AG04450 (cell line): ENCODE measurements at regions not wholly inside any gene's neighbourhood (a gene's known extent, or its start where the extent isn't known, plus 50 kb on each side); places are given as distances from the start of the nearest gene placed in this dataset.

Source experiments
- CTCF ChIA-PET: fragments of 300-600, 350-600 bp; formaldehyde crosslinking; extraction: SDS; loops from one replicate; lab custom pipeline; 2022; ENCODE audit warnings: antibody characterized with exemption, inconsistent platforms; lab: Charles Lee
- POLR2A ChIA-PET: fragments of 350-600 bp; formaldehyde crosslinking; extraction: SDS; loops from one replicate; lab custom pipeline; 2021; ENCODE audit warnings: antibody characterized with exemption, inconsistent platforms; lab: Yijun Ruan, JAX
- DNase-seq: peaks from one replicate; pipeline ENCODE4 v3.0.0-alpha.2; 2011; ENCODE audit warnings: low read depth, low spot score
- H3K27ac ChIP-seq: one replicate; pipeline ENCODE4 v1.5.1; 2012; ENCODE audit warnings: low read depth, low read length, control low read depth
- H3K27me3 ChIP-seq: one replicate; pipeline ENCODE4 v1.6.0; 2012; ENCODE audit warnings: low read length; ENCODE audit not compliant: control insufficient read depth, insufficient read depth
- H3K4me3 ChIP-seq: 2 replicates; pipeline ENCODE4 v1.5.1; 2011; ENCODE audit warnings: mild to moderate bottlenecking, low read depth, low read length, control low read depth
- H3K9me3 ChIP-seq: 2 replicates; pipeline ENCODE4 v1.5.1; 2012; ENCODE audit warnings: low read length; ENCODE audit not compliant: control insufficient read depth, insufficient read depth
- TF ChIP-seq, protein P1 (sequence below): IDR thresholded peaks from 2 replicates; pipeline ENCODE4 v1.5.1; 2011; ENCODE audit warnings: low read depth, low read length, control low read depth, inconsistent platforms

- CTCF ChIA-PET, result interaction anchor here (0.6 to 4.5 kb wide), 5 partner anchors 7 to 195 kb away, joined by 3 to 85 read pairs (median 4); no protein-coding TSS in a partner anchor
These were observed 116.6 kb downstream of the IRF8 start for GRCh38 chr16:86015606-86016005.

GRCh38 chr16:86016201-86016965 is 117.4 kb downstream of the IRF8 start:
- H3K4me3 ChIP-seq, result no peak overlapping the region
- peaks cover 35% of the 10 kb centered on the region for H3K27me3 ChIP-seq
- CTCF ChIA-PET, result interaction anchor here (0.9 to 4.5 kb wide), 5 partner anchors 8 to 196 kb away, joined by 3 to 85 read pairs (median 4); no protein-coding TSS in a partner anchor
- POLR2A ChIA-PET, result no interaction called here
- no peak overlapping the region for H3K27ac ChIP-seq
- TF ChIP-seq, protein P1, sequence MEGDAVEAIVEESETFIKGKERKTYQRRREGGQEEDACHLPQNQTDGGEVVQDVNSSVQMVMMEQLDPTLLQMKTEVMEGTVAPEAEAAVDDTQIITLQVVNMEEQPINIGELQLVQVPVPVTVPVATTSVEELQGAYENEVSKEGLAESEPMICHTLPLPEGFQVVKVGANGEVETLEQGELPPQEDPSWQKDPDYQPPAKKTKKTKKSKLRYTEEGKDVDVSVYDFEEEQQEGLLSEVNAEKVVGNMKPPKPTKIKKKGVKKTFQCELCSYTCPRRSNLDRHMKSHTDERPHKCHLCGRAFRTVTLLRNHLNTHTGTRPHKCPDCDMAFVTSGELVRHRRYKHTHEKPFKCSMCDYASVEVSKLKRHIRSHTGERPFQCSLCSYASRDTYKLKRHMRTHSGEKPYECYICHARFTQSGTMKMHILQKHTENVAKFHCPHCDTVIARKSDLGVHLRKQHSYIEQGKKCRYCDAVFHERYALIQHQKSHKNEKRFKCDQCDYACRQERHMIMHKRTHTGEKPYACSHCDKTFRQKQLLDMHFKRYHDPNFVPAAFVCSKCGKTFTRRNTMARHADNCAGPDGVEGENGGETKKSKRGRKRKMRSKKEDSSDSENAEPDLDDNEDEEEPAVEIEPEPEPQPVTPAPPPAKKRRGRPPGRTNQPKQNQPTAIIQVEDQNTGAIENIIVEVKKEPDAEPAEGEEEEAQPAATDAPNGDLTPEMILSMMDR, result peak; percentile 85
- H3K9me3 ChIP-seq, result peaks cover 22% of the 10 kb centered on the region
- no peak for DNase-seq

More at GRCh38 chr16:86015606-86016005, 116.6 kb downstream of the IRF8 start:
- Histone ChIP-seq H3K4me3 (no peak overlapping the region), H3K9me3 (peaks cover 16% of the 10 kb centered on the region), H3K27me3 (peaks cover 39% of the 10 kb centered on the region), H3K27ac (no peak overlapping the region)
- DNase-seq, result no peak
- POLR2A ChIA-PET, result no interaction called here
- TF ChIP-seq, protein P1, result no peak

DNA sequence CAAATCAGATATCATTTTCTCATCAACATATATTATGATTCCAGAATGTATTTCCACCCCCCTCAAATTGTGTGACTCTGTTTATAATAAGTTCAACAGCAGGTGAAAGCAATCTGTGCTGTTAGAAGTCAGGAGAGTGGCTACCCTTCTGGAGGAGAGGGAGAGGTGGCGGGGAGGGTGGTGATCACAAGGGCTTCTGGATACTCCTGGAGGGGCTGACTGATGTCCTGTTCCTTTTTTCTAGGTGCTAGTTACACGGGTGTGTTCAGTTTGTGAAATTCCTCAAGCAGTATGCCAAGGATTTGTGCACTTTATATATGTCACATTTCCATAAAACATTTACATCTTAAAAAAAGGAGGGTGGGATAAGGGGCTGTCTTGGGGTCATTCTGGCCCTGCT is 119.1 kb downstream of the IRF8 start:
- H3K27me3 ChIP-seq, result peaks cover 36% of the 10 kb centered on the region
- H3K4me3 ChIP-seq, result no peak overlapping the region
- ChIA-PET CTCF (interaction anchor here (0.6 to 4.5 kb wide), 3 partner anchors 171 to 291 kb away, joined by 3 to 85 read pairs (median 3); no protein-coding TSS in a partner anchor), POLR2A (no interaction called here)
- peaks cover 30% of the 10 kb centered on the region for H3K9me3 ChIP-seq
- no peak for DNase-seq
- no peak overlapping the region for H3K27ac ChIP-seq
- TF ChIP-seq, protein P1, result no peak

- H3K9me3 ChIP-seq, result peaks cover 30% of the 10 kb centered on the region
- no peak overlapping the region for H3K27ac ChIP-seq
- DNase-seq, result no peak
- ChIA-PET CTCF (interaction anchor here (0.6 to 4.5 kb wide), 2 partner anchors 171 to 198 kb away, joined by 3 to 85 read pairs; no protein-coding TSS in a partner anchor), POLR2A (no interaction called here)
- TF ChIP-seq, protein P1, result no peak
- no peak overlapping the region for H3K4me3 ChIP-seq
- H3K27me3 ChIP-seq, result peaks cover 33% of the 10 kb centered on the region
These were observed 119.5 kb downstream of the IRF8 start for GRCh38 chr16:86018487-86018886.

DNA sequence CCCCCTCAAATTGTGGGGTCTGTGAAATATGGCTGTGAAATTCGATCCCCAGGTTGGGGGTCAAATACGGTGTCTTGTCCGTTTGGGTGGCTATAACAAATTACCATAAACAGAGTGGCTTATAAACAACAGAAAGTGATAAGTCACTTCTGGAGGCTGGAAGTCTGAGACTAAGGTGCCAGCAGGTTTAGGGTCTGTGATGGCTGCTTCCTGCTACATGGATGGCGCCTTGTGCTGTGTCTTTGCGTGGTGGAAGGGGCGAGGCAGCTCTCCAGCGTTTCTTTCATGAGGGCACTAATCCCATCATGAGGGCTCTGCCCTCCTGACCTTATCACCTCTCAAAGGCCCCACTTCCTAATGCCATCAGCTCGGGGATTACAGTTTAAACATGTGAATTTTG is 120.0 kb downstream of the IRF8 start:
- H3K27ac ChIP-seq, result no peak overlapping the region
- no peak for DNase-seq
- ChIA-PET POLR2A (no interaction called here), CTCF (interaction anchor here (0.6 to 4.5 kb wide), 2 partner anchors 172 to 199 kb away, joined by 3 to 85 read pairs; no protein-coding TSS in a partner anchor)
- no peak overlapping the region for H3K4me3 ChIP-seq
- H3K9me3 ChIP-seq, result peaks cover 30% of the 10 kb centered on the region
- peaks cover 33% of the 10 kb centered on the region for H3K27me3 ChIP-seq
- TF ChIP-seq, protein P1, result no peak
